HG03135 (cell line): ENCODE measurements at regions not wholly inside any gene's neighbourhood (a gene's known extent, or its start where the extent isn't known, plus 50 kb on each side); places are given as distances from the start of the nearest gene placed in this dataset.
"Not testable (repeated sequence)": the region's sequence is repeated elsewhere in the genome, so short reads cannot be mapped to it uniquely, and the experiment has no call there.

Experiments
- ATAC-seq: cut with Tn5 transposase; IDR thresholded peaks from one replicate; pipeline ENCODE4 v1.9.1; 2021; ENCODE audit warnings: mild to moderate bottlenecking, moderate library complexity; ENCODE audit not compliant: unreplicated experiment

- no peak for ATAC-seq
Measured at GRCh38 chr10:57353403-57354003, 914.2 kb downstream of the IPMK start.

- ATAC-seq: no peak
Measured at GRCh38 chr10:57351076-57351475, 916.6 kb downstream of the IPMK start.

GRCh38 chr10:57341294-57341693, 926.4 kb downstream of the IPMK start:
- ATAC-seq: no peak

- ATAC-seq: no peak
Measured at GRCh38 chr10:57338823-57339558, 928.7 kb downstream of the IPMK start.

GRCh38 chr10:57336865-57337264, 930.8 kb downstream of the IPMK start:
- ATAC-seq: no peak

GRCh38 chr10:57336341-57336740, 931.4 kb downstream of the IPMK start:
- ATAC-seq: no peak

GRCh38 chr10:57334523-57334922, 933.2 kb downstream of the IPMK start:
- no peak for ATAC-seq

GRCh38 chr10:57333880-57334279, 933.8 kb downstream of the IPMK start:
- ATAC-seq: no peak

- ATAC-seq: not testable (repeated sequence)
Measured at GRCh38 chr10:57321400-57321854, 946.3 kb downstream of the IPMK start.

GRCh38 chr10:57320416-57320815, 947.3 kb downstream of the IPMK start:
- ATAC-seq: no peak

GRCh38 chr10:57314046-57314445, 953.0 kb upstream of the ZWINT start:
- ATAC-seq: no peak

- ATAC-seq: no peak
Measured at GRCh38 chr10:57303566-57303965, 942.5 kb upstream of the ZWINT start.

- ATAC-seq: no peak
Measured at GRCh38 chr10:57300718-57301117, 939.7 kb upstream of the ZWINT start.

- ATAC-seq: no peak
Measured at GRCh38 chr10:57294698-57295097, 933.6 kb upstream of the ZWINT start.

- no peak for ATAC-seq
Measured at GRCh38 chr10:57288754-57289153, 927.7 kb upstream of the ZWINT start.

GRCh38 chr10:57262892-57263291, 901.8 kb upstream of the ZWINT start:
- no peak for ATAC-seq

GRCh38 chr10:57260175-57260574, 899.1 kb upstream of the ZWINT start:
- no peak for ATAC-seq

- no peak for ATAC-seq
Measured at GRCh38 chr10:57249615-57250281, 888.7 kb upstream of the ZWINT start.

GRCh38 chr10:57247271-57247670, 886.2 kb upstream of the ZWINT start:
- ATAC-seq: no peak

GRCh38 chr10:57225920-57226319, 864.9 kb upstream of the ZWINT start:
- no peak for ATAC-seq

GRCh38 chr10:57224811-57225210, 863.8 kb upstream of the ZWINT start:
- ATAC-seq: no peak

- no peak for ATAC-seq
Measured at GRCh38 chr10:57222603-57223002, 861.5 kb upstream of the ZWINT start.
